KMS-11 (cell line): ENCODE measurements at regions not wholly inside any gene's neighbourhood (a gene's known extent, or its start where the extent isn't known, plus 50 kb on each side); places are given as distances from the start of the nearest gene placed in this dataset.

ENCODE experiments used
- H2AFZ ChIP-seq: fragments of 200-600 bp; sonication (generic); 2 replicates; pipeline ENCODE4 v1.6.1; 2016; ENCODE audit warnings: antibody characterized with exemption, mixed run types, low read depth
- H3K27ac ChIP-seq: fragments of 200-600 bp; sonication (generic); 2 replicates; pipeline ENCODE4 v1.6.1; 2016; ENCODE audit warnings: mild to moderate bottlenecking, mixed run types
- H3K27me3 ChIP-seq: fragments of 200-600 bp; sonication (generic); 2 replicates; pipeline ENCODE4 v1.6.1; 2017; ENCODE audit warnings: mild to moderate bottlenecking, low read depth, mixed run types, moderate library complexity; ENCODE audit not compliant: insufficient read depth
- H3K36me3 ChIP-seq: fragments of 200-600 bp; sonication (generic); 2 replicates; pipeline ENCODE4 v1.6.1; 2017; ENCODE audit warnings: mild to moderate bottlenecking, mixed run types; ENCODE audit not compliant: insufficient read depth
- H3K4me1 ChIP-seq: fragments of 200-600 bp; sonication (generic); 2 replicates; pipeline ENCODE4 v1.6.1; 2016; ENCODE audit warnings: mild to moderate bottlenecking, low read depth, mixed run types; ENCODE audit not compliant: poor library complexity, severe bottlenecking
- H3K4me2 ChIP-seq: fragments of 200-600 bp; sonication (generic); 2 replicates; pipeline ENCODE4 v1.7.0; 2016; ENCODE audit warnings: mild to moderate bottlenecking, mixed run types
- H3K4me3 ChIP-seq: fragments of 200-600 bp; sonication (generic); IDR thresholded peaks from 2 replicates; pipeline ENCODE4 v1.6.1; 2017; ENCODE audit warnings: low read depth, low read length, mixed read lengths; ENCODE audit not compliant: insufficient read depth
- H3K79me2 ChIP-seq: fragments of 200-600 bp; sonication (generic); 2 replicates; pipeline ENCODE4 v1.6.1; 2016; ENCODE audit warnings: low read depth, mixed run types; ENCODE audit not compliant: insufficient read depth
- H3K9ac ChIP-seq: fragments of 200-600 bp; sonication (generic); 2 replicates; pipeline ENCODE4 v1.6.1; 2016; ENCODE audit warnings: mild to moderate bottlenecking, mixed run types
- H4K20me1 ChIP-seq: fragments of 200-600 bp; sonication (generic); 2 replicates; pipeline ENCODE4 v1.6.1; 2016; ENCODE audit warnings: mild to moderate bottlenecking, mixed run types; ENCODE audit not compliant: insufficient read depth
- TF ChIP-seq, protein P1 (sequence below): fragments of 200-600 bp; sonication (generic); conservative IDR thresholded peaks from 2 replicates; pipeline ENCODE4 v1.6.1; 2017; ENCODE audit warnings: low read depth, mild to moderate bottlenecking, antibody characterized with exemption, low read length, moderate library complexity, mixed read lengths

DNA sequence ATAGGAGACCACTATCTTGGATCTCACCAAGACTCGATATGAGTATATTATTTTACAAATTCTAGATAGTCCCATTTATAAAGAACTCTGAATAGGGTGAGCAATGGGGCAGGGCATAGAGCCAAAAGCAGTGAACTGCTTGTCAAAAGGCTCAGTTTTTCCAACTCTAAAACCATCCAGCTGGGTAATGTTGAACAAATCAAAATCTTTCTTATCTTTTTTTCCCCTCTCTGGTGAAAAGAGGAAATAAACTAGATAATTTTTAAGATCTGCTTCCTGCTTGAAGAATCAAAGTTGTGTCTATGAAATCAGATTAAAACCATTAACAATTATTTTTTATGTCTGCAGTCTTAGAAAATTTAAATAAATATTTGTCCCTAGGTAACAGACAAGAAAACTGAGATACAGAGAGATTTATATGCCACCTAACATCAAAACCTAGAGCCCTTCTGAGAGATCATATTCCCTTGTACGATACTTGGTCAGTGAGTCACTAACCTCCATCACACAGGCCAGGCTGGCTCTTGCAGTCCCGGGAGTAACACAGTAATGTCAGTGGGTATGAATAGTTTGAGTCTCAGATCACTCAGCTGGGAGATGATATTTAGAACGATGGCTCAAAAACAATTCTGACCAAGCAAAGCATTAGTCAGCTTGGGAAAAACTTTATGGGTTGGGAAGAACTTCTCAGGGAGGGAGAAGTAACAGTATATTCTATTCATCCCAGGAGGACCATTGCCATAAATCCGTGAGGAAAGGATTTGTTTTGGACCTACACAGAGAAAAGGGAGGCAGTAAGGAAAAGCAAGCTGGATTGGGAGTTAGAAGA is 178.8 kb downstream of the REEP3 start:
- H3K4me3 ChIP-seq, result no peak overlapping the region
- TF ChIP-seq, protein P1, sequence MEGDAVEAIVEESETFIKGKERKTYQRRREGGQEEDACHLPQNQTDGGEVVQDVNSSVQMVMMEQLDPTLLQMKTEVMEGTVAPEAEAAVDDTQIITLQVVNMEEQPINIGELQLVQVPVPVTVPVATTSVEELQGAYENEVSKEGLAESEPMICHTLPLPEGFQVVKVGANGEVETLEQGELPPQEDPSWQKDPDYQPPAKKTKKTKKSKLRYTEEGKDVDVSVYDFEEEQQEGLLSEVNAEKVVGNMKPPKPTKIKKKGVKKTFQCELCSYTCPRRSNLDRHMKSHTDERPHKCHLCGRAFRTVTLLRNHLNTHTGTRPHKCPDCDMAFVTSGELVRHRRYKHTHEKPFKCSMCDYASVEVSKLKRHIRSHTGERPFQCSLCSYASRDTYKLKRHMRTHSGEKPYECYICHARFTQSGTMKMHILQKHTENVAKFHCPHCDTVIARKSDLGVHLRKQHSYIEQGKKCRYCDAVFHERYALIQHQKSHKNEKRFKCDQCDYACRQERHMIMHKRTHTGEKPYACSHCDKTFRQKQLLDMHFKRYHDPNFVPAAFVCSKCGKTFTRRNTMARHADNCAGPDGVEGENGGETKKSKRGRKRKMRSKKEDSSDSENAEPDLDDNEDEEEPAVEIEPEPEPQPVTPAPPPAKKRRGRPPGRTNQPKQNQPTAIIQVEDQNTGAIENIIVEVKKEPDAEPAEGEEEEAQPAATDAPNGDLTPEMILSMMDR, result no peak
- H3K79me2 ChIP-seq, result no peaks in the 10 kb centered on the region
- H3K9ac ChIP-seq, result no peak overlapping the region
- H4K20me1 ChIP-seq, result no peaks in the 10 kb centered on the region
- H3K36me3 ChIP-seq, result no peaks in the 10 kb centered on the region
- H3K4me2 ChIP-seq, result no peak overlapping the region
- H3K27me3 ChIP-seq, result no peaks in the 10 kb centered on the region
- H2AFZ ChIP-seq, result no peak overlapping the region
- no peak overlapping the region for H3K27ac ChIP-seq
- peaks cover 4% of the 10 kb centered on the region for H3K4me1 ChIP-seq

DNA sequence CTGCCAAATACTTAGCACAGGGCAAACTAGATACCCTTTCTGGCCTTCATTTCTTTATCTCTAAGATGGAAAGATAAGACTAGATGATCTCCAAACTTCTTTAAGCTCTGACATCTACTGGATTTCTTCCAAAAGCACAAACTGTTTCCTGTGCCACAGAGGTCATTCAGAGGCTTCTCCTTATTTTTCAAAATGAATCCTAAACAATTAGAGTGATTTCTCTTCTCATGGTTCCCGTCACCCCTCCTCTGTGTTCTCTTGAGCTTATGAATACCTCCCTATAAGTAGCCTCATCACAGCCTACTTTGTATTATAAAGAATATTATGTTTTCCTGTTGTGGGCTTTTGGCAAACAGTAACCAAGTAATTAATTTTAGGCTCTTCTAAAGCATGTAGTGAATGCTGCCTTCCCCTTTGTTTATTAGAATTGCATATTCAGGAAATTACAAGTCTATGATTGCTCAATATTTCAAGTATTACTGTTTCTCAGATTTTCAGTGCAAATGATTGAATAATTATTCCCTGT is 179.5 kb downstream of the REEP3 start:
- no peak overlapping the region for H3K4me2 ChIP-seq
- H3K9ac ChIP-seq, result no peak overlapping the region
- H3K36me3 ChIP-seq, result no peaks in the 10 kb centered on the region
- H3K4me1 ChIP-seq, result peaks cover 4% of the 10 kb centered on the region
- H3K27ac ChIP-seq, result no peak overlapping the region
- no peaks in the 10 kb centered on the region for H3K79me2 ChIP-seq
- H4K20me1 ChIP-seq, result no peaks in the 10 kb centered on the region
- H3K27me3 ChIP-seq, result no peaks in the 10 kb centered on the region
- no peak overlapping the region for H3K4me3 ChIP-seq
- no peak overlapping the region for H2AFZ ChIP-seq
- TF ChIP-seq, protein P1, result no peak

DNA sequence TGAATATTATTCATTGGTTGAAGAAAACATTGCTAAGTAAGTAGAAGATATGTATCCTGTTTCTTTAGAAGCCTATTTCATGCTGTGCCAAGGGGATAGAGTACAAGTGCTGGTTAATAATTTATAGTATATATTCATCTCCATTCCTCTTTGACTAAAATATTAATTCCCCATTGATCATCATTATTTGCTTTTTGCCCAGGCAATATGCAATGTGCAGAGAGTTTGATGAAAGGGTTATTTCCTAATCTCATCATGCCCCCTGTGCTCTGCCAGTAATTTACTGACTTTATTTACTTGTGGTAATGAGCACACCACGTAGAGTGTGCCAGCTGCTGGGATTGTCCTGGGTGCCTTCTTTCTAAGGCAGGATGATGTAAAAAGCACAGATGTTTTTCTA is 180.9 kb downstream of the REEP3 start:
- no peak overlapping the region for H3K9ac ChIP-seq
- no peak overlapping the region for H3K27ac ChIP-seq
- no peak overlapping the region for H2AFZ ChIP-seq
- no peaks in the 10 kb centered on the region for H4K20me1 ChIP-seq
- TF ChIP-seq, protein P1, result no peak
- H3K27me3 ChIP-seq, result no peaks in the 10 kb centered on the region
- H3K4me2 ChIP-seq, result no peak overlapping the region
- H3K4me3 ChIP-seq, result no peak overlapping the region
- no peaks in the 10 kb centered on the region for H3K36me3 ChIP-seq
- no peaks in the 10 kb centered on the region for H3K79me2 ChIP-seq
- H3K4me1 ChIP-seq, result peaks cover 4% of the 10 kb centered on the region

DNA sequence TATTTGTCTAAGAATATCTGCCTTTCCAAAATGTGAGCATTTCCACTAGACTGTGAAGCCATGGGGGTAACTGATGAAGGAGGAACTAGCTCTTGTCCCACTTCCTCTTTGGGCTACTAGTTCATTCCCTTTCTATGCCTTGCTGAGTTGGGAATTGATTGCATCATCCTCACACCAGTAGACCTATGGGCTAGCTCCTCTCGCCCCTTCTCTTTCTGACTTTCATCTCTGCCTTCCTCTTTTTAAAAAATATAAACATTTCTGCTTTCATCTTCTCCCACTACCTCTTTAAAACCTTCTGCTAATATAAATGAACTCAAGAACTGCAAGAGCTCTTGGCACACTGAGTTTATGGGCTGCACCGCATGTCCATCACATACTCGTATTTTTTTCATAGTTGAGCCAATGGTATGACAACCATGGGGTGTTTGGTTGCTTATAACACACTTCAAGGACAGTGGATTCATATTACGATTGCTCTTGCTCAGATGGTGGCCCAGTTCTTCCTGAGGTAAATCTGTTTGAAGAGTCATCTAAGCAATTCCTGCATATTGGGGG is 182.0 kb downstream of the REEP3 start:
- Histone ChIP-seq H3K4me2 (no peak overlapping the region), H3K4me1 (peaks cover 4% of the 10 kb centered on the region), H3K79me2 (no peaks in the 10 kb centered on the region), H3K4me3 (no peak overlapping the region), H2AFZ (no peak overlapping the region), H3K9ac (no peak overlapping the region), H3K36me3 (no peaks in the 10 kb centered on the region), H3K27ac (no peak overlapping the region), H4K20me1 (no peaks in the 10 kb centered on the region), H3K27me3 (no peaks in the 10 kb centered on the region)
- TF ChIP-seq, protein P1, result no peak
